ENCODE measurements at regions not wholly inside any gene's neighbourhood (a gene's known extent, or its start where the extent isn't known, plus 50 kb on each side); places are given as distances from the start of the nearest gene placed in this dataset.

GRCh38 chr1:5548266-5548665 lies 444.0 kb downstream of the NPHP4 start:
- Histone ChIP-seq H3K27ac (no peak overlapping the region), H3K4me3 (no peak overlapping the region)
- no peak for TF ChIP-seq CTCF (IDR thresholded peaks at IDR 0.05)
- DNase-seq (ENCODE audit: low spot score), result no peak

GRCh38 chr1:5543235-5543634 lies 449.0 kb downstream of the NPHP4 start:
- no peak for TF ChIP-seq CTCF (IDR thresholded peaks at IDR 0.05)
- DNase-seq (ENCODE audit: low spot score), result no peak
- H3K27ac ChIP-seq, result no peak overlapping the region
- H3K4me3 ChIP-seq, result no peak overlapping the region

- H3K4me3 ChIP-seq, result no peak overlapping the region
- no peak for TF ChIP-seq CTCF (IDR thresholded peaks at IDR 0.05)
- no peak overlapping the region for H3K27ac ChIP-seq
- DNase-seq (ENCODE audit: low spot score), result no peak
These were observed 459.4 kb downstream of the NPHP4 start for GRCh38 chr1:5532811-5533210.

- no peak for TF ChIP-seq CTCF (IDR thresholded peaks at IDR 0.05)
- H3K27ac ChIP-seq, result no peak overlapping the region
- no peak overlapping the region for H3K4me3 ChIP-seq
- DNase-seq (ENCODE audit: low spot score), result no peak
These were observed 465.2 kb downstream of the NPHP4 start for GRCh38 chr1:5526822-5527551.

GRCh38 chr1:5526385-5526750 lies 465.9 kb downstream of the NPHP4 start:
- no peak for TF ChIP-seq CTCF (IDR thresholded peaks at IDR 0.05)
- H3K4me3 ChIP-seq, result no peak overlapping the region
- no peak overlapping the region for H3K27ac ChIP-seq
- no peak for DNase-seq (ENCODE audit: low spot score)

- H3K27ac ChIP-seq, result no peak overlapping the region
- DNase-seq (ENCODE audit: low spot score), result no peak
- H3K4me3 ChIP-seq, result no peak overlapping the region
- TF ChIP-seq CTCF (IDR thresholded peaks at IDR 0.05), result no peak
These were observed 466.4 kb downstream of the NPHP4 start for GRCh38 chr1:5525597-5526384.
